Spleen (tissue), 11 donors: ENCODE measurements at regions not wholly inside any gene's neighbourhood (a gene's known extent, or its start where the extent isn't known, plus 50 kb on each side); places are given as distances from the start of the nearest gene placed in this dataset.

Source experiments
- DNase-seq: peaks from one replicate; pipeline ENCODE4 v3.0.0-alpha.2; 2020
- H3K27ac ChIP-seq, 8 donors: fragments of 200-600 bp; sonication (generic) in 7 of 8; 1 replicate in 4 of 8; 2 replicates in 4 of 8; pipeline versions ENCODE4 v1.5.0 to v1.8.0; 2016 to 2021; ENCODE audit warnings: inconsistent platforms in 4 of 8, mild to moderate bottlenecking in 4 of 8, moderate library complexity in 1 of 8
- H3K27me3 ChIP-seq, 7 donors: fragments of 200-600 bp; sonication (generic) in 6 of 7; replicated peaks in 1 of 7; 1 replicate in 4 of 7; 2 replicates in 3 of 7; pipeline versions ENCODE4 v1.5.0 to v1.8.0; 2016 to 2021; ENCODE audit warnings: inconsistent platforms in 3 of 7, mild to moderate bottlenecking in 1 of 7
- H3K36me3 ChIP-seq, 6 donors: fragments of 200-600 bp; sonication (generic) in 5 of 6; 1 replicate in 4 of 6; 2 replicates in 2 of 6; pipeline versions ENCODE4 v1.5.0 to v1.8.0; 2016 to 2021; ENCODE audit warnings: inconsistent platforms in 2 of 6
- H3K4me1 ChIP-seq, 6 donors: fragments of 200-600 bp; sonication (generic) in 5 of 6; 1 replicate in 3 of 6; 2 replicates in 3 of 6; pipeline versions ENCODE4 v1.5.0 to v1.8.0; 2016 to 2021; ENCODE audit warnings: inconsistent platforms in 3 of 6
- H3K4me3 ChIP-seq, 8 donors: fragments of 200-600 bp; sonication (generic) in 7 of 8; 1 replicate in 4 of 8; 2 replicates in 4 of 8; pipeline versions ENCODE4 v1.5.0 to v1.8.0; 2016 to 2021; ENCODE audit warnings: inconsistent platforms in 4 of 8, mild to moderate bottlenecking in 4 of 8, moderate library complexity in 2 of 8
- H3K9me3 ChIP-seq, 8 donors: fragments of 200-600 bp; sonication (generic) in 7 of 8; 1 replicate in 4 of 8; 2 replicates in 4 of 8; pipeline versions ENCODE4 v1.5.0 to v1.8.0; 2016 to 2021; ENCODE audit warnings: inconsistent platforms in 4 of 8
- POLR2A ChIP-seq, 3 donors: fragments of 450-650 bp; IDR thresholded peaks; one replicate each; pipeline ENCODE4 v1.5.1; 2017; ENCODE audit warnings: antibody characterized with exemption in 3 of 3, mild to moderate bottlenecking in 1 of 3
- POLR2AphosphoS5 ChIP-seq, 3 donors: sonication (generic); formaldehyde crosslinking; IDR thresholded peaks; one replicate each; pipeline ENCODE4 v1.5.1; 2017; ENCODE audit warnings: antibody characterized with exemption in 3 of 3
- WGBS, 5 donors: extraction: QIAGEN DNeasy Blood & Tissue Kit in 3 of 5; methylation state at CpG; one replicate each; pipeline versions ENCODE4 v1.1.5 to v1.1.7; 2013 to 2018; 5-methylcytosine and 5-hydroxymethylcytosine counted together
- intact Hi-C: fragments of 100-400 bp; cut with DNase I; formaldehyde crosslinking; loops from one replicate; pipeline ENCODE4 v1.15.0; 2023; ENCODE audit warnings: low total_unique reads
- TF ChIP-seq, protein P1 (sequence below), 11 experiments: fragments of 200-600 bp in 7 of 11; fragments of 450-650 bp in 4 of 11; sonication (generic) in 4 of 11; IDR thresholded peaks in 8 of 11; conservative IDR thresholded peaks in 3 of 11; 1 replicate in 7 of 11; 2 replicates in 4 of 11; pipeline versions ENCODE4 v1.4.0 to v1.8.0; 2016 to 2021; ENCODE audit warnings: antibody characterized with exemption in 11 of 11, inconsistent platforms in 4 of 11, mild to moderate bottlenecking in 1 of 11
- donor health status: healthy with polysubstance abuse.
- donor health status: DM: no; HTN: no; CAD: no; lungs with moderate emphysema.
- donor health status: DM: no; HTN: no; CAD: no.
- donor health status: Bipolar disorder and iron deficiency.
- donor health status: healthy.
- donor health status: DM: no; HTN: no; CAD: no.
- donor health status: DM: yes; HTN: yes; CAD: no.

DNA sequence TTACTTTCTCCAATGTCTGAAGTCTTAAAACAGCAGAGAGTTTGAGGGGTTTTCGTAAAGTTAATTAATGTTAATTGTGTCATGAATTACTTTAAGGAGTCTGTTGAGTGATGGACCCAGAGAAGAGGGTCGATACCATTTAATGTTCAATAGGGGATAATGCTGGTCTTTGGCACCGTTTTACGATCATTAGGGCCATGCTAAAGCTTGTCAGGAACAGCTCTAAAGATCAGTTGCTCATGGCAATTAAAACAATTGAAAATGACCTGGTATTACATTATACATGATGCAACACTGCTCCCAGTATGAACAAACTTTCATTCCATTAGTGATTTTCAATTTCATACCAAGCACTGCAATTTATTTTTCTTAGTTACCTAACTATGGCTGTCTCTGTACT is 296.9 kb downstream of the ETV1 start:
- DNase-seq = no peak
- 67 to 78% (median 72%) methylated on average over 4 of the region's 4 CpGs for WGBS, 5 donors
- H3K36me3 ChIP-seq = no peaks in the 10 kb centered on the region
- H3K4me3 ChIP-seq = no peak overlapping the region
- TF ChIP-seq POLR2AphosphoS5 (IDR thresholded peaks at IDR 0.05) (no peak), POLR2A (IDR thresholded peaks at IDR 0.05) (no peak)
- TF ChIP-seq, protein P1, sequence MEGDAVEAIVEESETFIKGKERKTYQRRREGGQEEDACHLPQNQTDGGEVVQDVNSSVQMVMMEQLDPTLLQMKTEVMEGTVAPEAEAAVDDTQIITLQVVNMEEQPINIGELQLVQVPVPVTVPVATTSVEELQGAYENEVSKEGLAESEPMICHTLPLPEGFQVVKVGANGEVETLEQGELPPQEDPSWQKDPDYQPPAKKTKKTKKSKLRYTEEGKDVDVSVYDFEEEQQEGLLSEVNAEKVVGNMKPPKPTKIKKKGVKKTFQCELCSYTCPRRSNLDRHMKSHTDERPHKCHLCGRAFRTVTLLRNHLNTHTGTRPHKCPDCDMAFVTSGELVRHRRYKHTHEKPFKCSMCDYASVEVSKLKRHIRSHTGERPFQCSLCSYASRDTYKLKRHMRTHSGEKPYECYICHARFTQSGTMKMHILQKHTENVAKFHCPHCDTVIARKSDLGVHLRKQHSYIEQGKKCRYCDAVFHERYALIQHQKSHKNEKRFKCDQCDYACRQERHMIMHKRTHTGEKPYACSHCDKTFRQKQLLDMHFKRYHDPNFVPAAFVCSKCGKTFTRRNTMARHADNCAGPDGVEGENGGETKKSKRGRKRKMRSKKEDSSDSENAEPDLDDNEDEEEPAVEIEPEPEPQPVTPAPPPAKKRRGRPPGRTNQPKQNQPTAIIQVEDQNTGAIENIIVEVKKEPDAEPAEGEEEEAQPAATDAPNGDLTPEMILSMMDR (IDR thresholded peaks at IDR 0.05 in 8 of 11, conservative IDR thresholded peaks at IDR 0.05 in 3 of 11) = no peak
- H3K9me3 ChIP-seq = peaks cover 0 to under 1% (median 0%) of the 10 kb centered on the region in 8 donors
- no peak overlapping the region for H3K27ac ChIP-seq
- no peaks in the 10 kb centered on the region for H3K27me3 ChIP-seq
- intact Hi-C loops = no loop called here
- H3K4me1 ChIP-seq = no peaks in the 10 kb centered on the region

DNA sequence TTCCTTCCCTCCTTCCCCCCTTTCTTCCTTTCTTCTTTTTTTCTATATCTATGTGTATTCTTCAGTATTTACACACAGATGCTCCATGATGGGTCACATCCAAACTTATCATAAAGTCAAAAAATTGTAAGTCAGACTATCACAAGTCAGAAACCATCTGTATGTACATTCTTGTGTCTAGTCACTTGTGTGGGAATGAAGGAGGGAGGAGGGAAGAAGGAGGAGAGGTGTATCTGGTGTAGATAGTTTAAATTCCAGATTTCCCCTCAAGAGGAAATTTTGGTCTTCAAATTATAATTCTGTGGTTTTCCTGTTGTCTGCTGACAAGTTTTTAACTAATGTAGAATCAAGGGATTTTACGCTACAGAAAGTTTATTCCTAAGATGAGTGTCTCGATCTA is 287.2 kb downstream of the ETV1 start:
- TF ChIP-seq, protein P1 (IDR thresholded peaks at IDR 0.05 in 8 of 11, conservative IDR thresholded peaks at IDR 0.05 in 3 of 11) = no peak
- no peak for TF ChIP-seq POLR2AphosphoS5 (IDR thresholded peaks at IDR 0.05)

DNA sequence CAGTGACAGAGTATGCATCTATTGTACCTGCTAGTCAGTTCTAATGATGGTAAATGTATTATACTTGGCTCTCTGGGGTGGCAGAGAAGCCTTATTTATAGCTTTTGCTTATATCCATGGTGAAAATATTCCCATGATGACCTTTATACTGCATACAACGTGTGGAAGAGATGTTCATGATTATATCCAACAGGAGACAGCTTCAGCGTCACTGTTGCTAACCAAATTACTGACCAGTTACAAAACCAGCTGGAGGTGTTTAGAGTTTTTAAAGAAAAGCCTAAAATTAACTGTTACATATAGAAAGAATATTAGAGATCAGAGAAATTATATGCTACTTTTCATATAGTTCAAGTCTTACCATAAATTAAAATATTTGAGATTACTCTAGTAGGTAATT is 280.8 kb downstream of the ETV1 start:
- Histone ChIP-seq H3K9me3 (no peaks in the 10 kb centered on the region), H3K36me3 (no peaks in the 10 kb centered on the region), H3K27me3 (no peaks in the 10 kb centered on the region), H3K27ac (no peak overlapping the region), H3K4me3 (no peak overlapping the region), H3K4me1 (no peaks in the 10 kb centered on the region)
- TF ChIP-seq POLR2AphosphoS5 (IDR thresholded peaks at IDR 0.05) (no peak), POLR2A (IDR thresholded peaks at IDR 0.05) (no peak)
- TF ChIP-seq, protein P1 (IDR thresholded peaks at IDR 0.05 in 8 of 11, conservative IDR thresholded peaks at IDR 0.05 in 3 of 11) = no peak
- 62 to 83% (median 67%) methylated on average over 2 of the region's 2 CpGs for WGBS, 5 donors
- intact Hi-C loops = no loop called here
- no peak for DNase-seq

More for the DNA sequence above, 287.2 kb downstream of the ETV1 start:
- WGBS, 5 donors = 87 to 94% (median 92%) methylated on average over 2 of the region's 2 CpGs
- Histone ChIP-seq H3K9me3 (peaks cover 0 to 10% (median 4%) of the 10 kb centered on the region in 8 donors), H3K27ac (no peak overlapping the region), H3K27me3 (no peaks in the 10 kb centered on the region), H3K4me1 (no peaks in the 10 kb centered on the region), H3K4me3 (no peak overlapping the region), H3K36me3 (no peaks in the 10 kb centered on the region)
- no peak for DNase-seq
- intact Hi-C loops = no loop called here

DNA sequence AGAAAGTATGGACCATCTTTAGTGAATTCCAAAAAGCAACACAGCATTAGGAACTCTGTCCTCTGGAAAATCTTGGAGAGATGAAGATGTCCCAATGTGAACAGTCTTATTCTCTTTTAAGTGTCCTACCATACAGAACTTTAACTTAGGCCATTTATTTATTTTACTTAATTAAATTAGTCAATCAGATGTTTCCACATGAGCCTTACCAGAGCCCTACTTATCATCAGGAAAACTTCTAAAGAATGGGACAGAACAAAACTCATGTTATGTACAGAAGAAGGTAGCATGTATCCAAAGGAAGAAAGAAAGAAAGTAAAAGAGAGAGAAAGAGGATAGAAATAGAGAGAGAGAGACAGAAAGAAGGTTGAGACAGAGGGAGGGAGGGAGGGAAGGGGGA is 276.4 kb downstream of the ETV1 start:
- no peak for DNase-seq
- TF ChIP-seq POLR2AphosphoS5 (IDR thresholded peaks at IDR 0.05) (no peak), POLR2A (IDR thresholded peaks at IDR 0.05) (no peak)
- TF ChIP-seq, protein P1 (IDR thresholded peaks at IDR 0.05 in 8 of 11, conservative IDR thresholded peaks at IDR 0.05 in 3 of 11) = no peak
- intact Hi-C loops = no loop called here

More for the DNA sequence above, 276.4 kb downstream of the ETV1 start:
- Histone ChIP-seq H3K4me1 (no peaks in the 10 kb centered on the region), H3K27me3 (no peaks in the 10 kb centered on the region), H3K36me3 (no peaks in the 10 kb centered on the region), H3K27ac (no peak overlapping the region), H3K9me3 (peaks cover 0 to 17% (median 8%) of the 10 kb centered on the region in 8 donors), H3K4me3 (no peak overlapping the region)
